ENCODE measurements at regions not wholly inside any gene's neighbourhood (a gene's known extent, or its start where the extent isn't known, plus 50 kb on each side); places are given as distances from the start of the nearest gene placed in this dataset.

DNA sequence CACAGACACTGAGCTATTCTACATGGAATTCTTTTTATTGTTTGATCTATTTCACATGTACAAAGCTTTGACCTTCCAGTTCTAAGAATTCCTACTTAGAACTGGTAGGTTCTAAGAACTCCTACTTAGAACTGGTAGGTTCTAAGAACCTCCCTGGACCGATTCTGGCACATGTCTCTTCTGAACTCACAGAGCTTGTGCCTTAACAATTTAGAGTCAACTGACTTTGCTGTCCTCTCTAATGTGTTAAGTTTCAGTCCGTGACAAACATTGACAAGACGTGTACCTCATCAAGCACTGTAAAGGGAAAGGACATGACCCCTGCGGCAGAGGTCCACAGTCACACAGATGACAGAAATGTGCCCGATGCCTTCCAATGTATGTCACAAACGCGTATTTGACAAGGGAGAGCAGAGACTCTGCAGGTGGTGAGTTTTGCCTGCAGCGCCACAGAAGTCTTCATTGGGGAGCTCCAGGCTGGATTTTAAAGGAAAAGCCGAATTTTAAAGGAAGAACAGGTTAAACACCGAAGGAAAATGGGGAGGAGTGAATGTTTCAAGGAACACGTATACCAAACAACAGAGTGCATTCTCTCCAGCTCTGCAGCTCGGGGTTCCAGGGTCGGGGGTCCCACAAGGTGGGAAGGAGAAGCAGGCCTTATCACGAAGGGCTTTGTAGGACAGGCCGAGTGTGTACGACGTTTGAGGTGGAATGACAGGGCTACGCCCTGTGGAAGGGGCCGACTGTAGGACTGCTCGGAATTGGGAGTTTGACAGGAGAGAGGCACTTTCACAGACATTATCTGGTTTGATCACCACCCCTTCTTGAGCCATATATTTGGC lies 161.1 kb upstream of the KLF14 start:
- no peak overlapping the region for H3K4me3 ChIP-seq
- peaks cover 0 to 34% (median 0%) of the 10 kb centered on the region in 4 donors for H3K36me3 ChIP-seq (ENCODE audit: control insufficient read depth in 4 of 4, insufficient read depth in 4 of 4, low read length in 4 of 4)
- no peaks in the 10 kb centered on the region for H3K9me3 ChIP-seq (ENCODE audit: control insufficient read depth in 4 of 4, insufficient read depth in 3 of 4, low read length in 3 of 4)
- H3K27ac ChIP-seq (ENCODE audit: low read depth in 1 of 2, low read length in 1 of 2), result peak overlapping the region; percentile 12 to 77
- H3K4me1 ChIP-seq (ENCODE audit: control insufficient read depth in 5 of 5, insufficient read depth in 5 of 5, low read length in 5 of 5), result peaks cover 0 to 15% (median 5%) of the 10 kb centered on the region in 5 donors
- peaks cover 0 to 2% (median 0%) of the 10 kb centered on the region in 3 donors for H3K27me3 ChIP-seq (ENCODE audit: control insufficient read depth in 3 of 3, insufficient read depth in 3 of 3, low read length in 2 of 3)
- whole genome bisulfite sequencing, 2 donors, result 77 to 85% methylated on average over 20 of the region's 20 CpGs
- no peak overlapping the region for H3K9ac ChIP-seq (ENCODE audit: insufficient read depth in 1 of 2, low read length in 2 of 2)
- no peak for DNase-seq
- TF ChIP-seq, protein P1, sequence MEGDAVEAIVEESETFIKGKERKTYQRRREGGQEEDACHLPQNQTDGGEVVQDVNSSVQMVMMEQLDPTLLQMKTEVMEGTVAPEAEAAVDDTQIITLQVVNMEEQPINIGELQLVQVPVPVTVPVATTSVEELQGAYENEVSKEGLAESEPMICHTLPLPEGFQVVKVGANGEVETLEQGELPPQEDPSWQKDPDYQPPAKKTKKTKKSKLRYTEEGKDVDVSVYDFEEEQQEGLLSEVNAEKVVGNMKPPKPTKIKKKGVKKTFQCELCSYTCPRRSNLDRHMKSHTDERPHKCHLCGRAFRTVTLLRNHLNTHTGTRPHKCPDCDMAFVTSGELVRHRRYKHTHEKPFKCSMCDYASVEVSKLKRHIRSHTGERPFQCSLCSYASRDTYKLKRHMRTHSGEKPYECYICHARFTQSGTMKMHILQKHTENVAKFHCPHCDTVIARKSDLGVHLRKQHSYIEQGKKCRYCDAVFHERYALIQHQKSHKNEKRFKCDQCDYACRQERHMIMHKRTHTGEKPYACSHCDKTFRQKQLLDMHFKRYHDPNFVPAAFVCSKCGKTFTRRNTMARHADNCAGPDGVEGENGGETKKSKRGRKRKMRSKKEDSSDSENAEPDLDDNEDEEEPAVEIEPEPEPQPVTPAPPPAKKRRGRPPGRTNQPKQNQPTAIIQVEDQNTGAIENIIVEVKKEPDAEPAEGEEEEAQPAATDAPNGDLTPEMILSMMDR (IDR thresholded peaks at IDR 0.05; ENCODE audit: control extremely low read depth, extremely low read depth), result no peak
- no peak for ATAC-seq (ENCODE audit: insufficient read depth, low FRiP score)

DNA sequence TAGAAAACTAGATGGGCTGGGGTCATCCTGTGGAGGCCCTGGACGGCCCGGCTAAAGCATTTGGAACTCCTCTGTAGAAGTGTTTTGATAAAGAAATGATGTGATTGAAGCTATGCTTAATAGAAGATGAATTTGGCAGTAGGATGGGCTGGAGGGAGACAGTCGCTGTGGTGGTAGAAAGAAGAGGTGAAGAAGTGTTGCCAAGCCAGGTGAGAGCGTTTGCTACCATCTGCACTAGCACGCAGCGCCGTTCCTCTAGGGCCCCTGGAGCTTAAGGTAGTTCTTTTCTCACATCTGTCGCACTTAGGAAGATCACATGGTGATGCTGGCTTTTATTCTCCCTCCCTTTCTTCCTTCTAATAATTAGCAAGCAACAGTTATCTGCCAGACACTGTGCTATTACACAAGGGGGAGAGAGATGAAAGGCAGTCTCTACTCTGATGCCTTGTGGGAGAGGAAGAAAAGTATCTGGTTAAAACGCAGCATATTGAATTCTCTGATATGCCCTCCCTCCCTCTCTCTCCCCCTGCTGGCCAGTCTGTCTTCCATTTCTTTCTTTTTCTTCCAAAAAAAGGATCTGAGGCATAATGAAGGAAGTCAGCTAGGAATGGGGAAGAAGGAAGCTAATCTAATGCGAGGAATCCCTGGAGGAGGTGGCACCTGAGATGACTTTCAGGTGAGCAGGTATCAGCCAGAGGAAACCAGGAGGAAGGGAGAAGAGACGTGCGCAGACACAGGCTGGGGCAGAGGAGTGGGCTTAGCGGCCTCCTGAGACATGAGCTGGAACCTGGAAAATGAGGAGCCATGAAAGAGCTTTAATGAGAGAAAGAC lies 162.3 kb upstream of the KLF14 start:
- Histone ChIP-seq H3K27ac (ENCODE audit: low read depth in 1 of 2, low read length in 1 of 2) (peak overlapping the region in 1 of 2 donors; percentile 53), H3K4me3 (no peak overlapping the region), H3K9me3 (ENCODE audit: control insufficient read depth in 4 of 4, insufficient read depth in 3 of 4, low read length in 3 of 4) (no peaks in the 10 kb centered on the region), H3K4me1 (ENCODE audit: control insufficient read depth in 5 of 5, insufficient read depth in 5 of 5, low read length in 5 of 5) (peaks cover 0 to 12% (median 9%) of the 10 kb centered on the region in 5 donors), H3K27me3 (ENCODE audit: control insufficient read depth in 3 of 3, insufficient read depth in 3 of 3, low read length in 2 of 3) (peaks cover 0 to 2% (median 0%) of the 10 kb centered on the region in 3 donors), H3K36me3 (ENCODE audit: control insufficient read depth in 4 of 4, insufficient read depth in 4 of 4, low read length in 4 of 4) (peaks cover 0 to 37% (median 0%) of the 10 kb centered on the region in 4 donors), H3K9ac (ENCODE audit: insufficient read depth in 1 of 2, low read length in 2 of 2) (no peak overlapping the region)
- DNase-seq (no peak), ATAC-seq (ENCODE audit: insufficient read depth, low FRiP score) (no peak)
- 79 to 82% methylated on average over 13 of the region's 13 CpGs for WGBS, 2 donors
- TF ChIP-seq, protein P1 (IDR thresholded peaks at IDR 0.05; ENCODE audit: control extremely low read depth, extremely low read depth), result no peak

DNA sequence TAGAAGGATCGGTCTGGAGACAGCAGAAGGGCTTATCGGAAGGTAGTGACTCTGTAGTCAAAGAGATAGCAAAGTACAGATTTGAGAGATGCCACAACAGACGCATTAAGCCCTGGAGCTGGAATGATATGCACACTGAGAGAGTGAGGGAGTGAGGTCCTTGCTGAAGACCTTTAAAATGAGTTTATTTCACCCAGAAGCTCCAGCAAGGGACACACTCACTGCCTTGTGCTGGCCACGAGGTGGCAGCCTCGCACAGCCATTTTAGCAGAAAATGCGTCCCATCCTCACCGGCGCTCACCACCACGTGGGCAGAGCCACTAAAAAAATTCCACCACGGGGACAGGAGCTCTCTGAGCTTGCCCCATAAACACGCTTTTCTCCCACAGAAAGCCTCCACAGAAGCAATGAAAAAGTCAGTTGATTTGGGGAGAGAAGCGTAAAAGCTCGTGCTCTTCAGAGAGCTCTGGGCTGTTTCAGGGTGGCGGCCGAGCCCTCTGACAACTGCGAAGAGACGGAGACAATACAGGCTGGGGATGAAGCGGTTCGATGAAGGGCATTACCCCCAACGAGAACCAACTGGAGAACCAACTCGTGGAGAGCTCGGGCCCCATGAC lies 163.0 kb upstream of the KLF14 start:
- Histone ChIP-seq H3K4me3 (no peak overlapping the region), H3K4me1 (ENCODE audit: control insufficient read depth in 5 of 5, insufficient read depth in 5 of 5, low read length in 5 of 5) (peaks cover 0 to 14% (median 9%) of the 10 kb centered on the region in 5 donors), H3K9ac (ENCODE audit: insufficient read depth in 1 of 2, low read length in 2 of 2) (no peak overlapping the region), H3K9me3 (ENCODE audit: control insufficient read depth in 4 of 4, insufficient read depth in 3 of 4, low read length in 3 of 4) (no peaks in the 10 kb centered on the region), H3K36me3 (ENCODE audit: control insufficient read depth in 4 of 4, insufficient read depth in 4 of 4, low read length in 4 of 4) (peaks cover 0 to 37% (median 0%) of the 10 kb centered on the region in 4 donors), H3K27me3 (ENCODE audit: control insufficient read depth in 3 of 3, insufficient read depth in 3 of 3, low read length in 2 of 3) (peaks cover 0 to 2% (median 0%) of the 10 kb centered on the region in 3 donors), H3K27ac (ENCODE audit: low read depth in 1 of 2, low read length in 1 of 2) (peak overlapping the region; percentile 3 to 7)
- ATAC-seq (ENCODE audit: insufficient read depth, low FRiP score) (peak; percentile 48), DNase-seq (peak; percentile 76 to 83 (median 81))
- TF ChIP-seq, protein P1 (IDR thresholded peaks at IDR 0.05; ENCODE audit: control extremely low read depth, extremely low read depth), result peak; percentile 72
- WGBS, 2 donors, result 48 to 56% methylated on average over 22 of the region's 22 CpGs
